ENCODE measurements at regions not wholly inside any gene's neighbourhood (a gene's known extent, or its start where the extent isn't known, plus 50 kb on each side); places are given as distances from the start of the nearest gene placed in this dataset.

- no peaks in the 10 kb centered on the region for H3K9me1 ChIP-seq (replicated peaks; ENCODE audit: control insufficient read depth, extremely low read depth, insufficient read depth, low read length)
- no peaks in the 10 kb centered on the region for H4K20me1 ChIP-seq (replicated peaks; ENCODE audit: control insufficient read depth, extremely low read depth, insufficient read depth, low read length)
- H3K79me2 ChIP-seq (ENCODE audit: control insufficient read depth, insufficient read depth, low read length), result no peaks in the 10 kb centered on the region
- BruUV-seq (replicated peaks), result no TSS peak
- no peak for TF ChIP-seq JUN (IDR thresholded peaks at IDR 0.05; ENCODE audit: borderline replicate concordance, insufficient read depth, insufficient read length, low read depth)
- no peak for TF ChIP-seq MAX (IDR thresholded peaks at IDR 0.05; ENCODE audit: insufficient read depth, insufficient read length)
- no peak for TF ChIP-seq FOS (IDR thresholded peaks at IDR 0.05; ENCODE audit: borderline replicate concordance, insufficient read depth, low read length)
- no peak for TF ChIP-seq POLR2AphosphoS5 (IDR thresholded peaks at IDR 0.05; ENCODE audit: insufficient read depth, low read depth, low read length)
- TF ChIP-seq CTCF (IDR thresholded peaks at IDR 0.05; ENCODE audit: extremely low read depth in 1 of 2, insufficient read depth in 1 of 2, low read depth in 1 of 2, low read length in 2 of 2), result no peak
- no peak for TF ChIP-seq EZH2 (IDR thresholded peaks at IDR 0.05; ENCODE audit: borderline replicate concordance, low read depth, low read length, severe bottlenecking)
- TF ChIP-seq MYC (IDR thresholded peaks at IDR 0.05; ENCODE audit: low read depth, low read length), result no peak
- no peak for TF ChIP-seq GATA2 (IDR thresholded peaks at IDR 0.05; ENCODE audit: insufficient read depth, insufficient read length, low read depth, low read length)
- H3K9me3 ChIP-seq (replicated peaks; ENCODE audit: control insufficient read depth, insufficient read depth, low read length), result peaks cover 1% of the 10 kb centered on the region
- CTCF ChIA-PET, result no interaction called here
- no peaks in the 10 kb centered on the region for H3K27me3 ChIP-seq (ENCODE audit: control insufficient read depth in 2 of 2, insufficient read depth in 2 of 2, low read length in 2 of 2)
- FAIRE-seq (no peak), DNase-seq (ENCODE audit: low read depth, low spot score) (no peak)
- no peaks in the 10 kb centered on the region for H3K36me3 ChIP-seq (ENCODE audit: control insufficient read depth in 2 of 2, extremely low read depth in 1 of 2, insufficient read depth in 2 of 2, low read length in 2 of 2)
- no peak overlapping the region for H3K9ac ChIP-seq (replicated peaks; ENCODE audit: extremely low read depth, insufficient read depth, low read length)
- no peak overlapping the region for H3K4me2 ChIP-seq (ENCODE audit: insufficient read depth, low read length)
- H3K4me3 ChIP-seq (replicated peaks in 1 of 3; ENCODE audit: insufficient read depth in 1 of 3, low read depth in 1 of 3, low read length in 3 of 3), result no peak overlapping the region
- intact Hi-C loops (cut with micrococcal nuclease) (no loop called here), dilution Hi-C loops (cut with MboI; ENCODE audit: extremely low pct_ligation_motif_present, low sequenced_read_pairs) (no loop called here)
- H3K27ac ChIP-seq (ENCODE audit: insufficient read depth, low read depth, low read length), result no peak overlapping the region
- H2AFZ ChIP-seq (ENCODE audit: low read depth, low read length), result no peak overlapping the region
- H3K4me1 ChIP-seq (ENCODE audit: control insufficient read depth, extremely low read depth, insufficient read depth, low read length), result no peaks in the 10 kb centered on the region
- POLR2A ChIA-PET, result no interaction called here
Observed at GRCh38 chr13:55606045-55606665, 1534.6 kb upstream of the PRR20A start.
